ENCODE measurements at regions not wholly inside any gene's neighbourhood (a gene's known extent, or its start where the extent isn't known, plus 50 kb on each side); places are given as distances from the start of the nearest gene placed in this dataset.

GRCh38 chr5:18010053-18010452 lies 375.8 kb downstream of the TAF11L14 start:
- TF ChIP-seq GABPA (IDR thresholded peaks at IDR 0.05; ENCODE audit: borderline replicate concordance, insufficient read depth, low read length) (no peak), RAD21 (IDR thresholded peaks at IDR 0.05 in 1 of 2, conservative IDR thresholded peaks at IDR 0.05 in 1 of 2; ENCODE audit: low read depth in 2 of 2, low read length in 2 of 2) (peak in 1 of 2 experiments; percentile 11; a peak in 2 of 4 replicates), CTCF (IDR thresholded peaks at IDR 0.05; ENCODE audit: control extremely low read depth in 1 of 3, insufficient read depth in 1 of 3, low read depth in 1 of 3, low read length in 3 of 3) (peak in 1 of 3 experiments; percentile 17; a peak in 1 of 4 replicates)
- no peaks in the 10 kb centered on the region for H3K79me2 ChIP-seq (ENCODE audit: control insufficient read depth in 1 of 2, insufficient read depth in 2 of 2, low read length in 2 of 2)
- peak; percentile 77 for FAIRE-seq
- H3K4me2 ChIP-seq (ENCODE audit: insufficient read depth in 1 of 2, low read depth in 2 of 2, low read length in 2 of 2): no peak overlapping the region
- H3K4me3 ChIP-seq (ENCODE audit: extremely low read depth in 1 of 4, insufficient read depth in 2 of 4, low read depth in 3 of 4, low read length in 4 of 4): no peak overlapping the region
- no peak overlapping the region for H4K8ac ChIP-seq (ENCODE audit: extremely low read depth, insufficient read depth, low read length)
- no peak overlapping the region for H3K9ac ChIP-seq (replicated peaks in 1 of 4; ENCODE audit: extremely low read depth in 1 of 4, low read depth in 3 of 4, low read length in 3 of 4)
- H2BK5ac ChIP-seq (ENCODE audit: low read depth, low read length): no peak overlapping the region
- H3K56ac ChIP-seq (replicated peaks; ENCODE audit: insufficient read length, low read depth, low read length): no peak overlapping the region
- no peak overlapping the region for H2BK120ac ChIP-seq (replicated peaks; ENCODE audit: low read depth, low read length)
- no peak overlapping the region for H2BK12ac ChIP-seq (ENCODE audit: low read depth, low read length)
- no peak overlapping the region for H2BK20ac ChIP-seq (ENCODE audit: low read length)
- H3K23me2 ChIP-seq (ENCODE audit: low read depth, low read length): no peaks in the 10 kb centered on the region
- ChIA-PET CTCF (ENCODE audit: partially characterized antibody) (interaction anchor here (1.0 kb wide), 1 partner anchor 10 kb away, joined by 3 read pairs; no protein-coding TSS in a partner anchor), POLR2A (ENCODE audit: partially characterized antibody) (no interaction called here)
- no peaks in the 10 kb centered on the region for H3K79me1 ChIP-seq (ENCODE audit: low read depth, low read length)
- H3K18ac ChIP-seq (ENCODE audit: extremely low read depth, low read length): no peak overlapping the region
- H3K9me3 ChIP-seq (ENCODE audit: insufficient read depth in 2 of 2, low read depth in 1 of 2, low read length in 1 of 2): peaks cover 0 to 5% of the 10 kb centered on the region in 2 experiments; a peak in 1 of 4 replicates
- H3K23ac ChIP-seq (ENCODE audit: insufficient read length): no peak overlapping the region
- H2BK15ac ChIP-seq (ENCODE audit: low read length): no peak overlapping the region
- no peak overlapping the region for H4K91ac ChIP-seq (replicated peaks; ENCODE audit: insufficient read length, low read length)
- DNase-seq (ENCODE audit: low read depth in 1 of 2, low spot score in 2 of 2): no peak
- H3K27ac ChIP-seq (ENCODE audit: low read depth, low read length): no peak overlapping the region
- no peak overlapping the region for H4K5ac ChIP-seq (ENCODE audit: insufficient read length, low read depth, low read length)
- no peak overlapping the region for H3K4ac ChIP-seq (replicated peaks; ENCODE audit: insufficient read length, low read depth, low read length)
- no peaks in the 10 kb centered on the region for H3K4me1 ChIP-seq (replicated peaks in 1 of 4; ENCODE audit: control insufficient read depth in 3 of 4, insufficient read depth in 4 of 4, low read length in 3 of 4)
- H3K14ac ChIP-seq (ENCODE audit: insufficient read length): no peak overlapping the region
- H2AFZ ChIP-seq (ENCODE audit: low read length): no peak overlapping the region
- 91% methylated on average over 2 of the region's 2 CpGs; no CpG with 5 or more reads in 1 of the 2 experiments for WGBS, 2 experiments (ENCODE audit: extremely low coverage in 1 of 2, insufficient coverage in 1 of 2, insufficient read length in 1 of 2, insufficient replicate concordance in 2 of 2, low coverage in 1 of 2, low lambda C conversion rate in 2 of 2, missing lambda C conversion rate in 1 of 2)
- H3K27me3 ChIP-seq (replicated peaks in 1 of 4; ENCODE audit: control insufficient read depth in 3 of 4, extremely low read depth in 1 of 4, insufficient read depth in 3 of 4, low read length in 3 of 4): no peaks in the 10 kb centered on the region
- no peaks in the 10 kb centered on the region for H4K20me1 ChIP-seq (replicated peaks in 1 of 2; ENCODE audit: control insufficient read depth in 1 of 2, insufficient read depth in 2 of 2, low read length in 2 of 2)
- no peaks in the 10 kb centered on the region for H3K36me3 ChIP-seq (ENCODE audit: control insufficient read depth in 2 of 4, insufficient read depth in 4 of 4, low read length in 3 of 4)
- H2AK5ac ChIP-seq (ENCODE audit: low read depth, low read length): no peak overlapping the region

All from H1 (cell line).